HG02970 (cell line): ENCODE measurements at regions not wholly inside any gene's neighbourhood (a gene's known extent, or its start where the extent isn't known, plus 50 kb on each side); places are given as distances from the start of the nearest gene placed in this dataset.

Experiments used
- ATAC-seq: cut with Tn5 transposase; IDR thresholded peaks from one replicate; pipeline ENCODE4 v1.9.1; 2021; ENCODE audit warnings: mild to moderate bottlenecking, moderate library complexity, moderate number of reproducible peaks; ENCODE audit not compliant: unreplicated experiment, low FRiP score

DNA sequence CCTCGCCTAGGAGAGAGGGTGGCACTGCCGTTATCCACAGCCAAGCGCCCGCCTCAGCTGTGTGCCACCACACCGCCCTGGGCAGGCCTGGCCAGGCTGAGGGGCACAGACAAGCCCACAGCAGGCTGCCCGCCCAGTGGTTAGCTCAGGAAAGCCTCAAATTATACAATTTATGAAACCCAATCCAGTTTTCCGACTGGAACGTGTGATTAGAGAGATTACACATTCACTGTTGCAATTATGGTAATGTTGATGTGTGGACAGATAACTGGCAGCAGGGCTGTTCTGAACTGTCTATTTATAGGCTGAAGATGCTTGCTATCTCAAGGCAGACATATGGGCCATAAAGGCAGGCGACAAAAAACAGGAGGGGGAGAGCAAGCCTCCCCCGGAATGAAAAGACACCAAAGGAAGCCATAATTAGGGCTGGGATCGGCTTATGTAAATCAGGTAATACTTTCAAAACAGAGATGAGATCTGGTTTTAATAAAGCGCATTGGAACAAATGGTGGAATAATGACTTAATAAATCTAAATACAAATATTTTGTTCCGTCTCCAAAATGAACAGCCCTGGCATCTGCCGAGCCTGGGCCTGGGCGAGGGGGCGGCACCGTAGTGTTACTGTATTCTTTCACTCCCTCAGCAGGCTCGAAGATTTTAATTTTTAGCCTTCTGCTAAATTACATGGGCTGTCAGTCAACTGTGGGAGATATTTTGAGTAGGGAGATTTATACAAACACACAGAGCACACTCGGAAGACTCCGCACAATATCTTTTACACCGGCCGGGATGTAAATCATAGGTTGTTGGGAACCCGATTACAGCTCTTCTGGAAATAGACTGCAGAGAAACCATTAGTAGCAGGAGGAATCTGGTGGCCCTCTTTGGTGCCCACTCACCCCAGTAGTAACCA, 103.1 kb upstream of the TLE3 start:
- no peak for ATAC-seq

DNA sequence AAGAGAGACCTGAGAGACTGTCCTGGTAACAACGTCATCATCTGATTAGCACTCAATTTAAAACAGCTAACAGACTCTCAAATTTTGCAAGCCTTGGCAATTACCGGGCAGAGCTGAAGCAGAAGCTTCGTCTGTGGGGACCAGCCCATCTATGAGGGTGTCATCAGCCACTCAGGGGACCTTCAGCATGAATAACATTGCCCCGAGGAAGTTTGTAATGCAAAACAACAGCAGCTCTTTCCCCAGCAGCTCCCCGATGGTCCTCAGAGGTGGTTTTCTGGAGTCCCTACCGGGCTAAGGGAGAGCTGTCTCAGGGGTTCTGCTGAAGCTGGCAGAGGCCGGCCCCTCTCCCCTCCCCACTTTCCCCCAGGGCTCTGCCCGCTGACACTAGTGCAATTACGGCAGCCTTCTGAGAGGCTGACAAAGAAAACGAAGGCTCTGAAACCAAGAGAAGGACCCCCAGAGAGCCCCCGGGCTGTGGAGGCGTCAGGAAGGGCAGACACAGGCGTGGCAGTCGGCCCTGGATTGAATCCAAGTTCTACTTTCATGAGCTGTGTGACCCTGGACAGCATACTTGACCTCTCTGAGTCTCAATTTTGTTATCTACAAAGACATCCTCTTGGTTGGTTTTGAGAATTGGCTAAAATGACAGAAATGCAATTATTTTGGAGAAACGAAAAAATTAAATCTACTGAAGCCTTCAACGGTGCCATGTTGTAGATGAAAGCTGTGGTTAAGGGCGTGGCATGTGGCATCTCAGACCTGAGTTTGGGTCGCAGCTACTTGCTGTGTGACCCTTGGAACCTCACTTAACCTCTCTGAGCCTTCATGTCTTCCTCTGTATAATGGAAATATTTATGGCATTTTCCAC, 102.1 kb upstream of the TLE3 start:
- ATAC-seq = no peak

DNA sequence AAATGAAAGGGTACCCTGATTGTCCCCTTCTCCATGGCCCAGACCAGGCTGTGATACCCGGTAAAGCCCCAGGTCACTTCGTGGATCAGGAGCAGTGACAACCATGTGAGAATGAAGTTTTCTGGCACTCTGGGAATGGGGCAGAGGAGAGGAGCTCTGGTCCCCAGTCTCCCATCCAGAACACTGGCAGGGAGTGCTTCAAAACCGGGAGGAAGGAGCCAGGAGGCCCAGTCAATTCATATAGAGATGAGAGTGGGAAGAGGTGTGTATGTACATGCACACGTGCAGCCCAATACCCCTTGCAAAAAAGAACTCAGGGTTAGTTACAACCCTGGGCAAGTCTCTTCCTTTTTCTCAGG, 101.4 kb upstream of the TLE3 start:
- no peak for ATAC-seq

DNA sequence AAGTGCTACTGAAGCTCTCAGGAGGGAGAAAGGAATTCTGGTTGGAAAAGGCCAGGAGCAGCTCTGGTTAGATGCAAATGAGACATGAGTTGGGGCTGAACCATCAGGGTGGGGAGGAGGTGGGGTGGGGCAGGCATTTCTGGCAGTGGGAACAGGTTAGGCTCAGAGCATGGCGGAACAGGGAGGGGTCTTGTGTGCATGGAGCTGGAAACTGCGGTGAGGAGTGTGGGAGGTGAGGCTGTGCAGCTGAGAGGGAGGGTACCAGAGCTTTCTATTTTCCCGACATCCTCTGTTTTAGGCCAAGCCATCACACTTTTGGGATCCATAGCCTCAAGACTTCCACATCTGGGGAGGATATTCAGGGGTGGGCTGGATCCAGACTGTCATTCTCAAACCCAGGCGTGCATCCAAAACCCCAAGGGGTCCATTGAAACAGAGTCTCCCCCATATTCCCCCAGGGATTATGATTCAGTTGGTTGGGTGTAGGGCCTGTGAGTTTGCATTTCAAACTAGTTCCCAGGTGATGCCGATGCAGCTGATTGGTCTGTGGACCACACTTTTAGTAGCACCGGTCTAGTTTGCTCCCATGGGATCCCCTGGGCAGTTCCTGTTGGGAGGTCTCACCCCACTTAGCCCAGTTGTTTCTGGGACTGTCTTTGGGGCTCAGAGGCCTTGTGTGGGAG, 100.9 kb upstream of the TLE3 start:
- no peak for ATAC-seq

DNA sequence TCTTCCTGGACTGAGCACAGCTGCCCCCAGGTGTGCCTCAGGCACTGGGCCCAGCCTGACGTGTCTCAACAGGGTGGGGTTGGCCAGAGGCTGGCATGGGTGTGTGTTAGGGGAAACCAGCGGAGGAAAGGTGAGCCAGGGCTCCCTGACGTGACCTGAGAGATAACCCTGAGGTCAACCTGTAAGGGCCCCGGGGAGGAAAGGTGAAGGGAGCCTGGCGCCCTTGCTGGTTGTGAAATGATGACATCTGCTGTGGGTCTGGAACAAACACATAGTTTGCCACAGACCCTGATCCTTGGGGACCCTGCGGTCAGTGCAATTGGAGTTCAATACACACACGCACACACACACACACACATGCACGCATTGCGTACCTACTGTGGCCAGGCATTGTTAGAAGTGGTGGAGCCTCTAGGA, 100.2 kb upstream of the TLE3 start:
- ATAC-seq = no peak

DNA sequence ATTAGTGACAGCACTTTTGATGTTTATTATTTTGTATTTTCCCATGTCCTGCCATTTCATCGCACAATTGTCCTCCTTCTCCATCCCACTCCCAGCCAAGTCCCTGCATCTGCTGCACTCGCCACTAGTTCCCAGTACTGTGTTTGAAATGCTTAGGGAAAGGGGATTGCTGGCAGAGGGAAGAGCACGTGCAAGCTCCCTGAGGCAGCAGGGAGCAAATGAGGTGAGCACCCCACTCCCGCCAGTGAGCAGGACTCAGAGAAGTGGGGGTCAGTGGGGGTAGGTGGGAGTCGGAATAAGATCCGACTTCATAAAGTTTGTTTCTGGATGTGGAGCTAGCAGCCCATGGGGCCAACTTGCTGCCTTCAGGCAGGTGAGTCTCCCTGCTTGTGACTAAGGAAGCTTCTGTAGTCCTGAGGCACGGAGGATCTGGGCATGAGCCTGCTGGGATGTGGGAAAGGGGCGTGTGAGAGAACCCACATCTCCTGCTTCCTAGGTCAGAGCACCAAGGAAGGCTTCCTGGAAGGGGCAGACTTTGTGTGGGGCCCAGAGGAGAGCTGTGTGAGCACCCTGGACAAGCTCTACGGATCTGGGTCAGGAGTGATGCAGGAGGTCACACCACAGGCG, 99.7 kb upstream of the TLE3 start:
- no peak for ATAC-seq

DNA sequence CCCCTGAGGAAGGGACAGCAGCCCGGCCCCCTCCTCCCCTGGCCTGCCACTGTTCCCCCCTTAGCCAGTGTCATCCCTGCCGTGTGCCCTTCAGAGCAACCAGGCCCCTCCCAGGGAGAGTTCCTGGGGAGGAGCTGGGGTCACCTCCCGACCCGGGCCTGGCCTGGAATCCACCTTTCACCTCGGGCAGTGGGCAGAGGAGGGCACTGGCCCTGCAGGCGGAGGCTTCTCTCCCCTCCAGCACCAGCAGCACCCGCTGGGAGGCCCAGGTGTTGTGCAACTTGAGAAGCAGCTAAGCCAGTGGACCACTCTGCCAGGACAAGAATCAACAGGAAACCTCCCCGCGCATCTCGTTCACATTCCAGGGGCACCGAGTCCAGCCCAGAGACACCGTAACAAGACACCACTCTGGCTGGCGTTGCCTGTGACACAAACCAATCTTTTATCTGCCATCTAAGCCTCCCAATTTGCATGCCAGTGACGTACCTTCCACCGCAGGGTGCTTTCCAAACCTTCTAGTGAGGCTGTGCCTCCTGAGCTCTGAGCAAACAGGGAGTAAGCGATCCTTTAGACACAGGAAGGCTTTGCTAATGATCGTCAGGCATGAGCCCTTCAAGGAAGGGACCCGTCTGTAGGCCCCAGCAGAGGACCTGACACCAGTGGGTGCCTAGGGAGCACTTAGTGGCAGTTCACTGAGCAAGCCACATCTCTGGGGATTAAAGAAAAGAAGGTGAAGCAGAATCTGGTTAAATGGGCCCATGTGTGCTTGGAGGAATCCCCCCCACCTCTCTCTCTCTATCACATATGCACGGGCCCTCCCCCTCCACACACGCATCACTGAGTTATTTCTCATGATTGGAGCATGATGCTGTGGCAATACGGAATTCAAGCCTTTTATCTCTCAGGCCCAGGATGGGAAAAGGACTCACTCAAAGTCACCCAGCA, 98.9 kb upstream of the TLE3 start:
- peak; percentile 73 for ATAC-seq

DNA sequence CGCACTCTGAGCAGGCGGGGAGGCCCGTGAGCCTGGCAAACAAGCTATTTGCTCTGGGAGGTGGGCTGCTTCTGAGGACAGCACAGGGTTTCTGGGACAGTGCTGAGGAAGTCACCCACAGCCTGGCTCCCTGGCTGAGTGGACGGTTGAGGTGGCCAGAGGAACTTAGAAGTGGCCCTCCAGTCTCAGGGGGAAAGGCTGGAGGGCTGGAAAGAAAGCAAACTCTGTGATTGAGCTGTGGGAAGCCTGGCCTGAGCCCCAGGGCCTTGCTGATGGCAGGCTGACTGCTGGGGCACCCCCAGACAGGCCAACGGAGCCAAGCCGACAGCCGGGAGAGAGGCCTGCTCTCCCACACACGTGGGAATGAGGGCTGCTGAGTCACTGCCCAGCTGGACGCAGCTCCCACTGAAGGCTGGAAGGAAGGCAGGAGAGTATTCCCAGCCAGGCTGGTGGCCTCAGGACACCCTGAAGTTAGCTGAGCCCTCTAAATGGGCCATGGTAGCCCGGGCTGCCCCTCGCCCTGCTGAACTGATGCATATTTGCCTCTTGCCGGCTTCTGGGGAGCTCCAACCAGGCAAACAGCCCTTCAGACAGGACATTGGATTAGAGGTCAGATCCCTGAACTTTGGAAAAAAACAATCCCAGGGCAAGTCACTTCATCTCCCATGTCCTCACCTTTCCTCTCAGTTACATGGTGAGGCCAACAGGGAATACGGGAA, 98.0 kb upstream of the TLE3 start:
- no peak for ATAC-seq

DNA sequence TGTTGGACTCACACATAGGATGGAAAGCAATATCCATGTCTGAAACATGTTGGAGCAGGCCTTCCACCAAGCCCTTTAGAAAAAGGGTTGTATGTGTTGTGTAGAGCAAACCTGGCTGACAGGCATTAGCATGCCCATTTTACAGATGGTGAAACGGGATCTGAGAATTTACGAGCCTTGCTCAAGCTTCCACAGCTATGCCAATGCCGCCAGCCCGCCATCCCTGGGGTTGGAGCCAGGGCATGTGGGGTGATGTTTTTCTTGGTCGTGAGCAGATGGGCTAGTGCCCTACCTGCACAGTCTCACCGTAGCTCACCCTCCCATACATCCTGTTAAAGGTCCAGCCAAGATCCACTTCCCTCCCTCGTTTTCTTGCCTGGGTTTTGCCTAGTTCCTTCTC, 97.5 kb upstream of the TLE3 start:
- ATAC-seq = no peak

DNA sequence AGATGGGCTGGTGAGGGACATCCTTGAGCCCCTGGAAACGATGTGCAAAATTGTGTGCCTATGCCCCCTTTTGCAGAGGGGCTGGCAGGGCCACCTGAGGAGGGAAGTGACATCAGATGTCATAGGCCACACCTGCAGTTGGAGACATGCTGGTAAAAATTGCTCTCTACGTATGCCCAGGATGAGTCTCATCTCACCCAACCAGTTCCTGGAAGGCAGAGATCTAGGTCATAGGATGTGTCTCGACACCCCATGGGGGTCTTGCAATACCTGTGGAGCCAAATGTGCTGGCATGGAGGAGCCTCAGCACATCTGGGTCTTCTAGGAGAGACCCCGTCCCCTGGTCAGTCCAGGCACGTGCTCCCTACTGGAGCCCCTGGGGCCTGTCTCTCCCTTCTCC, 96.5 kb upstream of the TLE3 start:
- no peak for ATAC-seq

DNA sequence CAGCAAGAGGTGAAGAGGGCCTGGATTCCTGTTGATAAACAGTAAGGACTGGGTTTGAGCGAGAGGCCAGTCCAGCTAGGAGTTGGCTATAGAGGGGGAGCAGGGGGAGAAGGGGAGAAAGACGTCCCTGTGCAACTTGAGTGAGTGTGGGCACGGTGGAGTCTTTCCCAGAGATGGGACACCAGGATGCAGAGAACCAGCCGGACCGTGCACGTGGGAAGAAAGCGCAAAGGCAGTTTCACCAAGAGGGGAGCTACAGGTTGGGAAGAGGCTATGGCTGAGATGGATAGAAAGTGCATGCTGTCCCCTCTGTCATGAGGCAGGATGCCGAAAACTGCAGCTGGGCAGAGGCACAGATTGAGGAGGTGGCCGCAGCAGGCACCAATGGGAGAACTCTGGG, 96.0 kb upstream of the TLE3 start:
- no peak for ATAC-seq

DNA sequence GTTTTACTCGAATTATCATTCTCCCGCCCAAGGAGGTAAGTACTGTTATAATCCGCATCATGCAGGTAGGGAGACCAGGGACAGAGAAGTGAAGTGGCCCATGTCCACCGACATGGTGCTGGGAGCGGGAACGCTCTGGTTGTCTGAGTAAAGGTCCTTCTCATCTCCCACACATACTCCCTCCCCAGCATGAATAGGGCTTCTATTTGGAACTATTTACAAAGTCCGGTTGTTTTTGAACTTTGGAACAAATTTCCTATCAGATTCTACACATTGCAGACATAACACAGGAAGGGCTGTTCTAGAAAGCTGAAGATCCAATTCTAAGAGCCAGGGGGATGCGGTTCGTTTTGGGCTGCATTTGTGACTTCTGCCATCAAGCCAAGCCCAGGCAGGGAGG, 94.8 kb upstream of the TLE3 start:
- ATAC-seq = no peak

DNA sequence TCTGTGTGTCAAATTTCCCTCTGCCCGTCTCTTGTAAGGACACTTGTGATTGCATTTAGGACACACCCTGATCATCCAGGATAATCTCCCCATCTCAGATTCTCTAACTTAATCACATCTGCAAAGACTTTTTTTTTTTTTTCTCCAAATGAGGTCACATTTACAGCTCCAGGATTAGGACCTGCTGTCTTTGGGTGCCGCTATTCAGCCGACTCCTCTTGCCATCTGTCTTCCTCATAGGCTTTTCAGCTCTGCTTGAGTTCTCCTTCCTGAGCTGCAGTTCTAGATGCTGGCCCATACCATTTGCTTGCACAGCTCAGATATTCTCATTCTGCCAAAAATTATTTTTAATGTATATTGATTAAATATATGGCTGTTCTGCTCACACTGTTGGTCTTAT, 94.3 kb upstream of the TLE3 start:
- no peak for ATAC-seq

DNA sequence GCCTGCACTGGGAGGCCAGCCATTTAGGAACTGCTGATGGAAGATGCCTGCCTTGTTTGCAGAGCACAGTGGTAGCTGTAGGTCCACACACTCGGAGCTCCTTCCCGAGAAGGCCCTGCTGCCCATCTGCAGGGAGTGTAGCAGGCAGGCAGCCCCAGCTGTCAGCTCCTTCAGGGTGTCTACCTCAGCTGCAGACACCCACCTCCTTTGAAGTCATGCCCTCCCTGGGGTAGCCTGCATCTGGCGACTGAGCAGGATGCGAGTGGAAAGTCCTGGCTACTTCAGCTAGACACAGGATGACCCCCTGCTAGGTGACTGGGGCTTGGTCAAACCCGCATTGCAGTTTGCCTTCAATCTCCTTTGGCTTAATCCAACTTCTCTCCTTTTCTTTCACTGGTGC, 93.2 kb upstream of the TLE3 start:
- no peak for ATAC-seq

DNA sequence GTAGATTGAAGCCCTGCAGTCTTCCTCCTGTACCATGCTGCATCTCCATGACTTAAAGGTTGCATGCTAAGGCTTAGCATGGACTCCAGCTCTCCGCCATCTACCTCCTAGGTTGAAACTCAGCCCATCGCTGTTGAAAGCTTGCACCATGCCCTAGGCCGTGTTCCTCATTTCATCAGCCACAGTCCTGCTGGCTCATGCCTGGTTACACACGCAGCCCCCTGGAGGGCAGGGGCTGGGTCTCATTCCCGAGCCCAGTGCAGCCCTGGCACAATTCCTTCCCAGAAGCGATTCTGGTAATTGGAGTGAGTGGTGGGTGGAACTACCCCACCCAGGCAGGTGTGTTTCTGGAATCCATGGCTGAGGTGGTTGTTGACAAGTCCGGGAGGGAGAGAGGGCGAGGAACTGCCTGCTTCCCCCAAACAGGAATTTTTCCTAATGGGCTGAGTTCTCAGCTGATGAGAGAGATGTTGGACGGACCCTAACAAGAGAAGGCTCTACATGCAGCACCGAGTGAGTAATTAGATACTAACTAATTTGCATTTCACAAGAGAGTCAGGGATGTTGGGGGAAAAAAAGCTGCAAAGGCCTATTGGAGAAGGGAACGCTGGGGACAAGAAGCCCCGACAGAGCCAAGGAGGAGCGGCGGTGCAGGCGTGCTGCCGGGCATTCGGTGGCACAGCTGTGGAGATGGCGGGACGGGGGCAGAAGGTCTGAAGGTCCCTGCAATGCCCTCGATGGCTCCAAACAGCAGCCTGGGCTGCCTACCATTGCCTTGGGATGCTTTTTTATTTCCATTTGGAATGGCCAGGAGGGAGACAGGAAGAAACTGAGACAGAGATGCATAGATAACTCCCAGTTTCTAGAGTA, 92.3 kb upstream of the TLE3 start:
- ATAC-seq = no peak

DNA sequence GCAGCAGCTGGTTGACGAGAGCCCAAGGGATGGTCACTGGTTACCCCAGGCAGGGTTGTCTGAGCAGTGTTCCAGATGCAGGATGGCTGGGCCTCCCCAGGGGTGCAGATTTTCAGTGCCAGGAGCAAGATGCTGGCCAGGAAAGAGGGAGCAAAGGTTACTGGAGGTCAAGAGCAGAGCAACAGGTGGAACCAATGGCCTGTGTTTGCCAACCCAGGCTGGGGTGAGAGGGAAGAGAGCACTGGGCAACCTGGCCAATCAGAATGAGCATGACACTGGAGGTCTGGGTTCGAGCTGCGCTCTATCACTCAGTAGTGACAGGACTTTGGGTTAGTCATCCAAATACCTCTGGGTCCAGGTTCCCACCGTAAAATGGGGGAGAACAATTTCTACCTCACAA, 90.6 kb upstream of the TLE3 start:
- ATAC-seq = no peak

DNA sequence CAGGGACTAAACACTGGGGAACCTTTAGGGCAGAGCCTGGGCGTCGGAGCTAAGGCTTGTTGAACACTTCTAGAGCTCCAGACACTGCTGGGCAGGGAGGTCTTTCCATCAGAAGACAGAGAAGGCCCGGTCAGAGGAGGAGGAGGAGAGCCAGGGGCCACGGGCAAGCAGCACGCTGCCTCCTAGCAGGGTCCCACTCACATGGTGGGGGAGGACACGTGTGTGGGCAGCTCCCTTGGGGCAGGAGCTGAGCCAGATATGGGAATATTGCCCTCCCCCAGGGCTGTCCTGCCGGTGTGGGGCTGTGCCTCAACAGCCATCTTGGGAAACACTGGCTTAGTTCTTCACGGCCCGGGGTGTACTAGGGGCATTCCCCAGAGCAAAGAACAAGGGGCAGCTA, 89.6 kb upstream of the TLE3 start:
- no peak for ATAC-seq

DNA sequence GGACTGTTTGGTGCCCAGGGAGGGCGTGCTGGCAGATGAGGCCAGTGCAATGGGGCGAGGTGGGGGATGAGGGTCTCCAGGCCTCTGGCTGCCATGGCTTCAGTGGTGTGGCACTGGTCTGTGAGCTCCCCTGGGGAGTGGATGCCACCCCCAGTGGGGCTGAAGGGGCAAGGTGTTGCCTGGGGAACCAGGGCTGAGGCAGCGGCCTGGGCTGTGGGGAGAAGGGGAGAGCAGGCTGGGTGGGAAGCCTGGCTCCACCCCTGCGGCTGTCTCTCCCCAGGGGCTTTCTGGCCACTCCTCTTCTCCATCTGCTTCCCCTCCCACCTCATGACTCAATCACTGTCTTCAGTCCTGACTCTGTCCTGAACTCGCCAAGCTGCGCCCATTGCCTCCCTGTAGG, 88.4 kb upstream of the TLE3 start:
- ATAC-seq = no peak
